ENCODE measurements at regions not wholly inside any gene's neighbourhood (a gene's known extent, or its start where the extent isn't known, plus 50 kb on each side); places are given as distances from the start of the nearest gene placed in this dataset.

- Histone ChIP-seq H3K4me1 (ENCODE audit: control insufficient read depth in 2 of 2, insufficient read depth in 2 of 2, low read length in 2 of 2) (no peaks in the 10 kb centered on the region), H3K27ac (ENCODE audit: low read length in 2 of 2) (no peak overlapping the region), H3K4me2 (replicated peaks; ENCODE audit: low read depth, low read length, poor library complexity, severe bottlenecking) (no peak overlapping the region), H3K36me3 (replicated peaks in 1 of 2; ENCODE audit: control extremely low read depth in 1 of 2, control insufficient read depth in 1 of 2, extremely low read depth in 1 of 2, insufficient read depth in 2 of 2, low read length in 1 of 2) (no peaks in the 10 kb centered on the region), H3K27me3 (replicated peaks in 1 of 4; ENCODE audit: control extremely low read depth in 1 of 4, control insufficient read depth in 3 of 4, insufficient read depth in 4 of 4, low read length in 3 of 4) (no peaks in the 10 kb centered on the region), H3K9me3 (ENCODE audit: control extremely low read depth in 1 of 3, control insufficient read depth in 2 of 3, insufficient read depth in 1 of 3, low read length in 2 of 3) (no peaks in the 10 kb centered on the region), H2AFZ (ENCODE audit: insufficient read depth, low read depth, low read length, poor library complexity, severe bottlenecking) (no peak overlapping the region), H3K79me2 (ENCODE audit: control insufficient read depth, insufficient read depth, low read length) (no peaks in the 10 kb centered on the region), H3K9ac (ENCODE audit: low read length) (no peak overlapping the region), H3K4me3 (ENCODE audit: control extremely low read depth in 1 of 5, extremely low read depth in 1 of 5, insufficient read depth in 1 of 5, low read depth in 2 of 5, low read length in 4 of 5) (no peak overlapping the region), H4K20me1 (ENCODE audit: control insufficient read depth, insufficient read depth, low read length, poor library complexity, severe bottlenecking) (no peaks in the 10 kb centered on the region)
- DNase-seq, result no peak
- intact Hi-C loops (cut with micrococcal nuclease), result no loop called here
- no peaks in the 10 kb centered on the region for H3K27me3 Mint-ChIP-seq
- TF ChIP-seq EZH2 (IDR thresholded peaks at IDR 0.05; ENCODE audit: borderline replicate concordance, insufficient read depth, low read depth, low read length, poor library complexity, severe bottlenecking) (no peak), CTCF (IDR thresholded peaks at IDR 0.05) (no peak)
- ChIA-PET POLR2A (no interaction called here), CTCF (no interaction called here)
- no peak overlapping the region for H3K27ac Mint-ChIP-seq
- H3K4me1 Mint-ChIP-seq, result no peaks in the 10 kb centered on the region
- peaks cover 3% of the 10 kb centered on the region for H3K9me3 Mint-ChIP-seq (ENCODE audit: insufficient read depth)
- ATAC-seq (ENCODE audit: low read depth), result no peak
- H3K4me3 Mint-ChIP-seq, result no peak overlapping the region
- 100% methylated on average over 1 of the region's 1 CpG for WGBS (ENCODE audit: insufficient coverage)
These were observed 1349.2 kb downstream of the DSC3 start for GRCh38 chr18:29693334-29693733.

- ChIA-PET CTCF (no interaction called here), POLR2A (no interaction called here)
- Histone ChIP-seq H3K79me2 (ENCODE audit: control insufficient read depth, insufficient read depth, low read length) (no peaks in the 10 kb centered on the region), H3K4me3 (ENCODE audit: control extremely low read depth in 1 of 5, extremely low read depth in 1 of 5, insufficient read depth in 1 of 5, low read depth in 2 of 5, low read length in 4 of 5) (no peak overlapping the region), H3K4me2 (replicated peaks; ENCODE audit: low read depth, low read length, poor library complexity, severe bottlenecking) (no peak overlapping the region), H4K20me1 (ENCODE audit: control insufficient read depth, insufficient read depth, low read length, poor library complexity, severe bottlenecking) (no peaks in the 10 kb centered on the region), H2AFZ (ENCODE audit: insufficient read depth, low read depth, low read length, poor library complexity, severe bottlenecking) (no peak overlapping the region), H3K9ac (ENCODE audit: low read length) (no peak overlapping the region), H3K27ac (ENCODE audit: low read length in 2 of 2) (no peak overlapping the region), H3K36me3 (replicated peaks in 1 of 2; ENCODE audit: control extremely low read depth in 1 of 2, control insufficient read depth in 1 of 2, extremely low read depth in 1 of 2, insufficient read depth in 2 of 2, low read length in 1 of 2) (no peaks in the 10 kb centered on the region), H3K27me3 (replicated peaks in 1 of 4; ENCODE audit: control extremely low read depth in 1 of 4, control insufficient read depth in 3 of 4, insufficient read depth in 4 of 4, low read length in 3 of 4) (no peaks in the 10 kb centered on the region), H3K4me1 (ENCODE audit: control insufficient read depth in 2 of 2, insufficient read depth in 2 of 2, low read length in 2 of 2) (no peaks in the 10 kb centered on the region), H3K9me3 (ENCODE audit: control extremely low read depth in 1 of 3, control insufficient read depth in 2 of 3, insufficient read depth in 1 of 3, low read length in 2 of 3) (peaks cover 0 to 2% (median 1%) of the 10 kb centered on the region in 3 donors)
- peaks cover 2% of the 10 kb centered on the region for H3K9me3 Mint-ChIP-seq (ENCODE audit: insufficient read depth)
- H3K27ac Mint-ChIP-seq, result no peak overlapping the region
- 83% methylated on average over 4 of the region's 4 CpGs for WGBS (ENCODE audit: insufficient coverage)
- TF ChIP-seq CTCF (IDR thresholded peaks at IDR 0.05) (no peak), EZH2 (IDR thresholded peaks at IDR 0.05; ENCODE audit: borderline replicate concordance, insufficient read depth, low read depth, low read length, poor library complexity, severe bottlenecking) (no peak)
- intact Hi-C loops (cut with micrococcal nuclease), result no loop called here
- H3K4me1 Mint-ChIP-seq, result no peaks in the 10 kb centered on the region
- ATAC-seq (ENCODE audit: low read depth), result no peak
- DNase-seq, result no peak
- H3K27me3 Mint-ChIP-seq, result no peaks in the 10 kb centered on the region
- H3K4me3 Mint-ChIP-seq, result no peak overlapping the region
These were observed 1361.0 kb downstream of the DSC3 start for GRCh38 chr18:29681578-29681977.

Data from B cell (primary cell).